Transverse colon (tissue), 4 donors: ENCODE measurements at regions not wholly inside any gene's neighbourhood (a gene's known extent, or its start where the extent isn't known, plus 50 kb on each side); places are given as distances from the start of the nearest gene placed in this dataset.

Experiments used
- DNase-seq: peaks from one replicate; pipeline ENCODE4 v3.0.0-alpha.2; 2019
- H3K27ac ChIP-seq, 4 donors: fragments of 200-600 bp; sonication (generic); 2 replicates each; pipeline ENCODE4 v1.5.1; 2016 to 2018; ENCODE audit warnings: inconsistent platforms in 4 of 4
- H3K27me3 ChIP-seq: fragments of 200-600 bp; sonication (generic); 2 replicates; pipeline ENCODE4 v1.5.1; 2017; ENCODE audit warnings: inconsistent platforms
- H3K36me3 ChIP-seq, 4 donors: fragments of 200-600 bp; sonication (generic); 2 replicates each; pipeline ENCODE4 v1.5.1; 2017 to 2019; ENCODE audit warnings: inconsistent platforms in 4 of 4
- H3K4me1 ChIP-seq, 4 donors: fragments of 200-600 bp; sonication (generic); 2 replicates each; pipeline ENCODE4 v1.5.1; 2017 to 2020; ENCODE audit warnings: inconsistent platforms in 4 of 4
- H3K4me3 ChIP-seq, 4 donors: fragments of 200-600 bp; sonication (generic); 1 replicate in 1 of 4; 2 replicates in 3 of 4; pipeline versions ENCODE4 v1.5.1 to v1.6.1; 2017 to 2019; ENCODE audit warnings: inconsistent platforms in 4 of 4
- H3K9me3 ChIP-seq, 2 donors: fragments of 200-600 bp; sonication (generic); 2 replicates each; pipeline ENCODE4 v1.5.1; 2017 to 2019; ENCODE audit warnings: inconsistent platforms in 2 of 2
- EP300 ChIP-seq: sonication (generic); formaldehyde crosslinking; IDR thresholded peaks from one replicate; pipeline ENCODE4 v1.6.1; 2017; ENCODE audit warnings: antibody characterized with exemption, low read depth
- POLR2A ChIP-seq: fragments of 450-650 bp; IDR thresholded peaks from one replicate; pipeline ENCODE4 v1.6.1; 2016; ENCODE audit warnings: antibody characterized with exemption, mild to moderate bottlenecking, moderate library complexity
- POLR2AphosphoS5 ChIP-seq, 3 donors: sonication (generic); formaldehyde crosslinking; IDR thresholded peaks; one replicate each; pipeline ENCODE4 v1.6.1; 2016; ENCODE audit warnings: antibody characterized with exemption in 3 of 3
- WGBS, 2 donors: methylation state at CpG; one replicate each; pipeline ENCODE4 v1.1.5; 2018; ENCODE audit warnings: low coverage in 1 of 2; 5-methylcytosine and 5-hydroxymethylcytosine counted together
- in situ Hi-C, 4 donors: fragments of 200-750 bp; cut with MboI; loops; one replicate each; pipeline versions ENCODE4 v1.15.0 to v1.15.1; 2017; ENCODE audit warnings: low sequenced_read_pairs in 3 of 4, low pct_ligation_motif_present in 1 of 4, low pct_unique_long_range_greater_than_20kb in 1 of 4
- intact Hi-C: fragments of 100-400 bp; cut with DNase I; formaldehyde crosslinking; loops from one replicate; pipeline ENCODE4 v1.15.1; 2023; ENCODE audit warnings: low total_unique reads
- TF ChIP-seq, protein P1 (sequence below), 5 experiments: fragments of 200-600 bp in 3 of 5; fragments of 450-650 bp in 2 of 5; sonication (generic) in 3 of 5; IDR thresholded peaks; 1 replicate in 2 of 5; 2 replicates in 3 of 5; pipeline ENCODE4 v1.5.1; 2016 to 2017; ENCODE audit warnings: antibody characterized with exemption in 5 of 5, inconsistent platforms in 3 of 5, mild to moderate bottlenecking in 2 of 5, moderate library complexity in 1 of 5

DNA sequence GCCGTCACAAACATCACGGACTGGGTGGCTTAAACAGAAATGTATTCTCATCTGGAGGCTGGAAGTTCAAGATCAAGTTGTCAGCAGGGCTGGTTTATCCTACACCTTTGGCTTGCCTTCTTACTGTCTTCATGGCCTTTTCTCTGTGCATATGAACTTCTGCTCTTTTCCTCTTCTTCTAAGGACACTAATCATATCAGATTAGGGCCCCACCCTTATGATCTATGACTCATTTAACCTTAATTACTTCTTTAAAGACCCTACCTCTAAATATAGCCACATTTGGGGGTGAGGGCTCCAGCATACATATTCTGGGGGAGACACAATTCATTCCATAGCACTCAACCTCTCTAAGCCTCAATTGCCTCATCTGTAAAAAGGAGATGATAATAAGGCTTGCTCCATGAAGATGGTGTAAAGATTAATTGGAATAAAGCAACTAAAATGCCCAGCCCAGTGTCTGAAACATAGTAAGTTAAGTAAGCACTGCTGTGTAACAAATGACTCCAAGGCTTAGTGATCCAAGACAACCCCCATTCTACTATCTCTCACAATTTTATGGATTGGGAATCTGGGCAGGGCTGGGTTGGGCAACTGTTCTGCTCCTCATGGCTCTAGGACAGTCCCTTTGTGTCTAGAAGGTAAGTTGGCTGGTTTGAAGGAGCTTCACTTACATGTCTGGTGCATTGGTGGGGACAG, 119.8 kb downstream of the BANF2 start:
- Histone ChIP-seq H3K27me3 (no peaks in the 10 kb centered on the region), H3K4me1 (peaks cover 11 to 32% (median 21%) of the 10 kb centered on the region in 4 donors), H3K4me3 (no peak overlapping the region), H3K9me3 (no peaks in the 10 kb centered on the region), H3K27ac (no peak overlapping the region), H3K36me3 (no peaks in the 10 kb centered on the region)
- no peak for DNase-seq
- in situ Hi-C loops: no loop called here
- WGBS, 2 donors: 88 to 100% methylated on average over 1 to 2 of the region's 2 CpGs
- intact Hi-C loops: no loop called here
- no peak for TF ChIP-seq EP300
- TF ChIP-seq POLR2A: no peak
- TF ChIP-seq, protein P1, sequence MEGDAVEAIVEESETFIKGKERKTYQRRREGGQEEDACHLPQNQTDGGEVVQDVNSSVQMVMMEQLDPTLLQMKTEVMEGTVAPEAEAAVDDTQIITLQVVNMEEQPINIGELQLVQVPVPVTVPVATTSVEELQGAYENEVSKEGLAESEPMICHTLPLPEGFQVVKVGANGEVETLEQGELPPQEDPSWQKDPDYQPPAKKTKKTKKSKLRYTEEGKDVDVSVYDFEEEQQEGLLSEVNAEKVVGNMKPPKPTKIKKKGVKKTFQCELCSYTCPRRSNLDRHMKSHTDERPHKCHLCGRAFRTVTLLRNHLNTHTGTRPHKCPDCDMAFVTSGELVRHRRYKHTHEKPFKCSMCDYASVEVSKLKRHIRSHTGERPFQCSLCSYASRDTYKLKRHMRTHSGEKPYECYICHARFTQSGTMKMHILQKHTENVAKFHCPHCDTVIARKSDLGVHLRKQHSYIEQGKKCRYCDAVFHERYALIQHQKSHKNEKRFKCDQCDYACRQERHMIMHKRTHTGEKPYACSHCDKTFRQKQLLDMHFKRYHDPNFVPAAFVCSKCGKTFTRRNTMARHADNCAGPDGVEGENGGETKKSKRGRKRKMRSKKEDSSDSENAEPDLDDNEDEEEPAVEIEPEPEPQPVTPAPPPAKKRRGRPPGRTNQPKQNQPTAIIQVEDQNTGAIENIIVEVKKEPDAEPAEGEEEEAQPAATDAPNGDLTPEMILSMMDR (IDR thresholded peaks at IDR 0.05): no peak
- no peak for TF ChIP-seq POLR2AphosphoS5 (IDR thresholded peaks at IDR 0.05)

DNA sequence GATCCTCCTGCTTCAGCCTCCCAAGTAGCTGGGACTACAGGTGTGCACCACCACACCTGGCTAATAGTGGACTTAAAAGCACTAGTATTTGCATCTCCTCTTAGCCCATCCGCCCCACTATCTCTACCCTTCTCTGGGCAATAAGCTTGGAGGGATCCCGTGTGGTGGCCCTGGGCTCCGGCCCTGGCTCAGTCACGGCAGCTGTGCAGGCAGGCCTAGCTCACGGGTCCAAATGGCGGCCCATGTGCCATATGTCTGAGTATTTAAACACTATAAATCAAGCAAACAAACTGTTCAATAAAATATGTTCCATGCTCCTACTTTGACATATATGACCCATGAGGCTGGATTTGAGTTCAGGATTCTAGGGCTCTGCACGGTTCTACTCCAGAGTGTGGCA, 118.4 kb downstream of the BANF2 start:
- Histone ChIP-seq H3K4me3 (no peak overlapping the region), H3K27me3 (no peaks in the 10 kb centered on the region), H3K27ac (no peak overlapping the region), H3K36me3 (no peaks in the 10 kb centered on the region), H3K9me3 (no peaks in the 10 kb centered on the region), H3K4me1 (peaks cover 8 to 19% (median 17%) of the 10 kb centered on the region in 4 donors)
- in situ Hi-C loops: no loop called here
- intact Hi-C loops: no loop called here
- DNase-seq: no peak
- TF ChIP-seq, protein P1 (IDR thresholded peaks at IDR 0.05): no peak
- TF ChIP-seq POLR2AphosphoS5 (IDR thresholded peaks at IDR 0.05): no peak
- no peak for TF ChIP-seq EP300
- no peak for TF ChIP-seq POLR2A
- WGBS, 2 donors: 51 to 88% methylated on average over 6 to 7 of the region's 7 CpGs

GRCh38 chr20:17816804-17817587, 117.2 kb downstream of the BANF2 start:
- in situ Hi-C loops: no loop called here
- DNase-seq: no peak

GRCh38 chr20:17811628-17811965, 111.8 kb downstream of the BANF2 start:
- intact Hi-C loops (no loop called here), in situ Hi-C loops (no loop called here)
- Histone ChIP-seq H3K4me3 (no peak overlapping the region), H3K9me3 (no peaks in the 10 kb centered on the region), H3K4me1 (peaks cover 12 to 32% (median 16%) of the 10 kb centered on the region in 4 donors), H3K36me3 (no peaks in the 10 kb centered on the region), H3K27ac (no peak overlapping the region), H3K27me3 (no peaks in the 10 kb centered on the region)
- no peak for DNase-seq
- TF ChIP-seq, protein P1 (IDR thresholded peaks at IDR 0.05): no peak
- TF ChIP-seq EP300: no peak
- 79% methylated on average over 4 of the region's 4 CpGs; no CpG with 5 or more reads in 1 of the 2 donors for WGBS, 2 donors

More at GRCh38 chr20:17816804-17817587, 117.2 kb downstream of the BANF2 start:
- 92 to 94% methylated on average over 2 to 13 of the region's 13 CpGs for WGBS, 2 donors
- Histone ChIP-seq H3K27me3 (no peaks in the 10 kb centered on the region), H3K9me3 (no peaks in the 10 kb centered on the region), H3K4me1 (peaks cover under 1 to 7% (median 5%) of the 10 kb centered on the region in 4 donors), H3K27ac (no peak overlapping the region), H3K4me3 (no peak overlapping the region), H3K36me3 (no peaks in the 10 kb centered on the region)
- no peak for TF ChIP-seq POLR2AphosphoS5 (IDR thresholded peaks at IDR 0.05)
- TF ChIP-seq, protein P1 (IDR thresholded peaks at IDR 0.05): no peak
- TF ChIP-seq POLR2A: no peak
- no peak for TF ChIP-seq EP300
- intact Hi-C loops: no loop called here
